Daoy (cell line): ENCODE measurements at regions not wholly inside any gene's neighbourhood (a gene's known extent, or its start where the extent isn't known, plus 50 kb on each side); places are given as distances from the start of the nearest gene placed in this dataset.

Experiments used
- DNase-seq: peaks from one replicate; pipeline ENCODE4 v3.0.0-alpha.2; 2015; ENCODE audit warnings: low read depth

DNA sequence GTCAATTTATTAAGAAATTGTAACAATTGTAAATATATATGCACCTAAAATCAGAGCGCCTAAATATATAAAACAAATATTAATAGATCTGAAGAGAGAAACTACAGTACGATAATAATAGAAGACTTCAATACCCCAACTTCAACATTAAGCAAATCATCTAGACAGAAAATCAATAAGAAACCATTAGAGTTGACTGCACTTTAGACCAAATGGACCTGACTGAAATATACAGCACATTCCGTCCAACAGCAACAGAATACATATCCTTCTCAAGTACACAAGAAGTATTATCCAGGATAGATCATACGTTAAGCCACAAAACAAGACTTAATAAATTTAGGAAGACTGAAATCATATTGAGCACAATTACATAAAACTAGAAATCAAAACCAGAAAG is 208.7 kb downstream of the MED10 start:
- no peak for DNase-seq

DNA sequence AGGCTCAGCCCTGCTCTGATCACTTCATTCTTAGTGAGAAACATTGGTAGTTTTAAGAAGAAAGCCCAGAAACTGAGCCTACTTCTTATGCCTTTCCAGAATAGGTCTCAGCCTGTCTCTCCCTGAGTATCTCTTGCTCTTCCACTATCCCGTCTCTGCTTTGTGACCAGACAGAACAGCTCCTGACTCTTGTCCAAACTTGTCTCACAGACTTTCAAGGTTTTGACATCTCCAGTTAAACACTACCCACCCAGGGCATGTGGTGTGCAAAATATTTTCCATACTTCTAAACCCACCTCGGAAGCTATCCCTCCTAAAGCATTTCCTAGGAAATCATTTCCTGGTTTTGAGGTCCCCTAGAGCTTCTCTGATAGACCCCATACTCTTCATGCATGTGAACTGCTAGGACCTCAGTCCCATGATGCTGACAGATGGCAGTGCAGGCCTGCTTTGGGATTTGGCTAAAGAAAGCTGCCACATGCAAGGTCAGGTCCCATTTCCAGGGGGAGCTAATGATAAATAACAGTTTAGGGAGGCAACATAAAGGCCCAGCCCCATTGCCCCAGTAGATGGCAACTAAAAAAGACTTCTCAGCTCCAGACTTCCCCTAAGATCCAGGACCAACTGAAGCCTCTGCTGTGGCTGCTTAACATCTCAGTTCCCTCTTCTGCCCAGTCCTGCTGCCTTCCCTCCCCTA is 211.5 kb downstream of the MED10 start:
- DNase-seq: no peak

DNA sequence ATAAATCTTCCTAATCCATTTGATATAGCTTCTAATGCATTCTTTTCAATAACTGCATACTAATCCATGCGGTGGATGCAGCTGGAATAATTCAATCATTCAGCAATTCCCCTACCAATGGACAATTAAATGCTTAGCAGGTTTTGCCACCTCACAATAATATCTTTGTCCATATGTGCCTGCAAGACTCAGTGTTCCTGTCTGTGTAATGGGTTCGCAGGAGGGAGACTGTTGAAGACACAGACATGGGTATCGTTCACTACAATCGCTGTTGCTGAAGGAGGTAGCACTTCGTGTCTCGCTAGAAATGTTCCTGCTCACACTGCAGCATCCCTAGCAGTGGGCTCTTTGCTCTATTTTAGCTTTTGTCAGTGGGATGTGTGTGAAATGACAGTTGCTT is 214.4 kb downstream of the MED10 start:
- DNase-seq: no peak

DNA sequence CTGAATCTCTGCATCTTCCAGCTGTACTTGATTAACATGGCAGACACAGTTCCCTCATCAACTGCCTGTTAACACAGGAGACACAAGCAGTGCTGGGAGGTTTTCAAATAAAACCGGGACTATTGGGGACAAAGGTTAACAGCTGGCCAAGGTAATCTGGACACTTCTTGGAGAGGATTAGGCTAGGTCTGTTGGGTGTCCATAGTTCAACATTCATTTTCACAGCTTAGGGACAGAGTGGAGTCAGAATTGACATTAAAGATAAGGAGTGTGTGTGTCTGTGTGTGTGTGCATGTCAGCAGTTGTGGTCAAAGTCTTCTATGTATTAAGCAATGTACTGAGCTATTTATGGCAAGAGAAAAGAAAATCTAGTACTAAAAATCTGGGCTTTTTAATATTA is 216.2 kb downstream of the MED10 start:
- no peak for DNase-seq

DNA sequence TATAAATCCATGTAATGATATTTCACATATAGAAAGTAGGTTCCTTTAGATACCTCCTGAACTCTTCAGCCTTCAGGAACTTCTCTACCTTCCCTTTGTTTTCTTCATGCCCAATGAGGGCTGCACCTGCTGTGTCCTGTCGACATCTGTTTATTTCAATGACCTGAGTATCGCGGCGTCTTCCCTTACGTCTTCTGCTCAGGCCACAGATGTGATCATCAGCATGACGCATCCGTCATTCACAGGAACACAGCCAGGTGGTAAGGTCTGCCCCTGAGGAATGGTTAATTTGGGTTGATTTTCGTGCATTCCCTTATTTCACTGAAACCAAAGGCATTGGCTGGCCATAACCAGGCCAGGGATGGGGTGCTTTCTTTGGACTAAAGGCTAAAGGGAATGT is 217.1 kb downstream of the MED10 start:
- no peak for DNase-seq

DNA sequence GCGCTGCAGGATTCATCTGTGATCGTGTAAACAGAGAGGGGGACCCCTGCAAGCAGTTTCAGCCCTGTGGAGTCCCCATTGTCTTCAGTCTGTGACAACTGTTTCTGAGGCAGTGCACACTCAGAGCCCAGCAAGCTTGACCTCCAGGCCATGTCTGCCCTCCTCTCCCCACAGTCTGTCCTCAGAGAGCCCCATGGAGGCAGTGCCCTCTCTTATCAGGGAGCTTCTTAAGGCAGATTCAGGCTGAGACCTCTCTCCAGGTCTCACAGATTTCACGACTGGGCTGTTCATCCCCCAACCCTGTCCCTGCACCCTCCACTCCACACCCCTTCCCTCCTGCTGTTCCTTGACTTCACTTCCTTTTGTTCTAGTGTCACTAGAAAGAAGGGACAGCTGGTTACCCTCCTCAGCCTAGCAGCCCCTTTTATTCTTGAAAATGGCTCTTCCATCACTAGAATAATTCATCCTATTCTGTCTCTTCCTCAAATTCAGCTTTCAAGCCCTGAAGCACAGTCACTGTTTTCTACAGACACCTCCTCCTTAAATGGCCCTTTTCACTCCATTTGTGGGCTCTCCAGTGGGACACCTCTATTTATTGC is 218.4 kb downstream of the MED10 start:
- DNase-seq: no peak

DNA sequence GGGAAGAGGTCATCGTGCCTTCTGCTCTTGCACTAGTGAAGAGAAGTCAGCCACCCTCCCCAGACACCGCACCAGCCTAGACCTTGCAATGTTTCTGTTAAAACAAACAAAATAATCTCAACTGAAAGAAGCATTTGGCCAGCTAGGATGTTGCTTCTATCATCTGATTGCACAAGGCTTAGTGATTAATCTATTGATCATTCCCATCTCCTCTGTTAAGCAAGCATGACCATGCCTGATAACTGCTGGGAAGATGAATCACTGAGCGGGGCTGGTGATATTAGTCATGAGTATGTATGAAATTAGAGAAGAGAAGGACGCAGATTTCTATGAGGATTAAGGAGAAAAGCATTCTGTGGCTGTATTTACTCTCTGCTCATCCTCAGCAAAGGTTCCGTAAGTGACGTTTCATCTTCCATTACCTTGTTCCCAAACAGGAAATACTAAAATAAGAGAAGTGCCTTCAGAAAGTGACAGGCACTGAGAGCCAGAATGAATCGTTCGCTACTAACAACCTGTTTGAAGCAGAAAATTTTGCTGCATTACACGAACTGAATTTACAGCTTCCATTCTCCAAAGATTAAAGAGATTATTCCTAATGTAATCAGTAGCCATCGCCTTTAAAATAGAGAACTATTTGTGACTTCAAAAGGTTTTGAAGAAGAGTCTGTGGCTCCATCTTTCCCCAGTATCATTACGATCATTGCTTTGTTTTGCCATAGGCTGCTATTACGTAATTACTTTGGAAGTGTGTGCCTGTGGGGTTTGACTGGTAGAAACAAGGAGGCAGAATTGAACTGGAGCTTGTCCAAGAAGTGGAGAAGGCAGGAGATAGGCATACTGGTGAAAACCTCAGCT is 219.1 kb downstream of the MED10 start:
- peak; percentile 79 for DNase-seq

DNA sequence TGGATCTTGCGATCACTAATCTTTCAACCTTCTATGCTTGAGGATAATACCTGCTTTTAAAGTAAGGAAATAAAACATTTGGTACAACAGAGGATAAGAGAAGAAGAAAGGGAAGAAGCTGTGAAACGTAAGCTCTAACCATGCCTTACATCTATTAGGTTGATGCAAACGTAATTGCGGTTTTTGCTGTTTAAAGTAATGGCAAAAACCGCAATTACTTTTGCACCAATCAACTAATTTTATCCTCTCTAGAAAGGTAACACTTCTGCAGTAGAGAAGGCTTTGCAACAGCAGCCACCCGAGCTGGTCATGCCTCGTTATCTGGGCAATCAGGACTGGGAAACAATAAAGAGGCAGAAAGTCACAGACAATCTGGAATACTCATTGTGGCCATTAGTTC is 224.1 kb downstream of the MED10 start:
- no peak for DNase-seq

DNA sequence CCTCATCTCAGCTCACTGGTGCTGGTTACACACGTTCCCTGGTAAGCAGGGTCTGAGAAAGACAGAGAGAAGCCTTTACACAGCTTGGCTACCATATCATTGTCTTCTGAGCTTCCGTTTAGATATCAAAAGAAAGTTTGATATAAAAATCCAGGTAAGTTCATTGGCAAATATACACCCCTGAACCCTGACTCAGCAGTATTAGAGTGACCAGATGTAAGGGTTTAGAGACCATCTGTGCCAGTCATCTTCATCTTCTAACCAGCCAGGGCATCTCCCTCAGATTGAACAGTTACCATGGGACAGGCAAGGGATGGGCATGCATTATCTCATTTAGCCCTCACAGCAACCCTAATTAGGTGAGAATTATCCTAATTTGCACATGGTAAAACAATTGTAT is 232.1 kb downstream of the MED10 start:
- no peak for DNase-seq

DNA sequence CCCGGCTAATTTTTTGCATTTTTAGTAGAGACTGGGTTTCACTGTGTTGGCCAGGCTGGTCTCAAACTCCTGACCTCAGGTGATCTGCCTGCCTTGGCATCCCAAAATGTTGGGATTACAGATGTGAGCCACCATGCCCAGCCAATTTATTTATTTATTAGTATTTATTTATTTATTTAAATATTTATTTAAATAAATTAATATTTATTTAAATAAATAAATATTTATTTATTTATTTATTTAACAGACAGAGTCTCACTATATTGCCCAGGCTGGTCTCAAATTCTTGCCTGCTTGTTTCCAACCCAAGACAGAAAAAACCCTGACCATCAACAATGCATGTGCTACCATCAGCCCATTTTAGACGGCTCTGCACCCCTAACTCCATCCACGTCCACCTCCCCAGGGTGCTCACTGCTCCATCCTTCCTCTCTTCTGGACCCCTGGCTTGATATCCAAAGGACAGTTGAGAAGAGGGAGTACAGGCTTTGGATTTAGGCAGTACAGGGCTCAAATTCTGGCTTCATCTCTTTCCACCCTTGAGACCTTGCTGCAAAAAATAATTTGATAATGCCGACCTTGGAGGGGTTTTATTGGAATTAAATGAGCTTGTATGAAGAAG is 232.6 kb downstream of the MED10 start:
- DNase-seq: no peak

DNA sequence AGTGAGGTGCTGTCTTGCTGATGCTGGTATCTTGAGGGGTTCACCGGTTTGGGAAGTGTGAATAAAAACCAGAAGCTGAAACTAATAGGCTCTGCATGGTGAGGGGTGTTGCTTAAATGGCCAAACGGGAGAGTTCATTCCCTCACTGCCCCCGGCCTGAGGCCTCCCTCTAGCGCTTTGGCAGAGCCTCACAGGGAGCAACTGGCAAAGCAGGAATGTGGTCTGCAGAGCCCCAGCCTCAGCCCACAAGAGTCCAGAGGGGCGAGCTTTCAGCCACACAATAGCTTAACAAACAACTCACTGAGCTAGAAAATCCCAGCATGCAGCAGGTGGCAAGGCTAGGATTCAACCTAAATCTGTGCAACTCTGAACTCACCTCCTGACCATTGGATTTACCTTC is 234.8 kb downstream of the MED10 start:
- no peak for DNase-seq

DNA sequence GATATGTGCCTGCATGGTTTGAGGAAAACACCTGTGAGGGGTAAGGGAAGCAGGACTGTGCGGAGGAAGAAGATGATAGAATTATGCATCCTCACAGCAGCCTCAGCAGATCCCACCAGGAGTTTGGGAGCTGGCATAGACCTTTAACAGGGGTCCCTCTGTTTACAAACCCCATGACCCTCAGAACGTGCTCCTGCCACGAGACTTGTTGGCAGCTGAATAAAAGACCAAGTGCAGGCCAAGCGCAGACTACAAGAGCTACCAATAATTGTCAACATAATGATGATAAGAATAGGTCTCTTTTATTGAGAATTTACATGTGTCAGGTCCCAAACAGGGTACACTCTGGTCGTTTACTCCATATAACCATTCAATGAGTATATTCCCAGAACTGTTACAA is 236.0 kb downstream of the MED10 start:
- DNase-seq: no peak

DNA sequence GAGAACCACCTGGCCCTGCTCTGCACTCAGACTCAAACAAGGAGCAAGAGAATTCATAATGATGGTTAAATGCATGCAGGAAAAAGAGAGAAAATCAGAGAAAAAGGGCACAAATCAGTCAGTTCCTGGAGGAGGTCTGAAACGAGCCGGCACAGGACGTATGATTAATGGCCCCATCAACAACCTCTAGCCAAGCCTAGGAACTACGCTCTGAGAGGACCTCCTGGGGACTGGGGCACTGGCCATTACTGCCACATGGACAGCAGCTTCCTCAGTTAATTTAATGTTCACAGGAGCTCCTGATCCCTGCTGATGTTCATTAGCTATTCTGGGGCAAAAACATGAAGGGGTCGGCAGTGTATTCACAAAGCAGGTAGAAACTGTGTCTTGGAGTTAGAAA is 238.1 kb downstream of the MED10 start:
- DNase-seq: no peak

DNA sequence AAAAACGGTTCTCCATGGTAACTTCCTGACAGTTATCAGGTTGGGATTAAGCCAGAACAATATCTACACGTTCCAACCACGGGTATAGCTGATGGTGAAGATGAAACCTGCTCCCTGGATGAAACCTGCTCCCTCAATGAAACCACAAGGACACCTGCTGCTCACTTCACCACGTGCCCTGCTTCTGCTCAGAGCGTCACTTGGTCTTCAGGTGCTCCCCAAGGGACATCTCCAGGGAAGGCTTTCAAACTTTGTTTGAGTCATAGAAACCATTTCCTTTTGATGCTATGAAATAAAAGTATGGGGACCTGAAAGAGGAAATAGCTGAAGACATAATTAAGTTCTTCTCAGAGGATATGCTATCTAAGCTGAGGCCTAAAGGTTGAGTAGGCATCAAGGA is 242.4 kb downstream of the MED10 start:
- DNase-seq: no peak

DNA sequence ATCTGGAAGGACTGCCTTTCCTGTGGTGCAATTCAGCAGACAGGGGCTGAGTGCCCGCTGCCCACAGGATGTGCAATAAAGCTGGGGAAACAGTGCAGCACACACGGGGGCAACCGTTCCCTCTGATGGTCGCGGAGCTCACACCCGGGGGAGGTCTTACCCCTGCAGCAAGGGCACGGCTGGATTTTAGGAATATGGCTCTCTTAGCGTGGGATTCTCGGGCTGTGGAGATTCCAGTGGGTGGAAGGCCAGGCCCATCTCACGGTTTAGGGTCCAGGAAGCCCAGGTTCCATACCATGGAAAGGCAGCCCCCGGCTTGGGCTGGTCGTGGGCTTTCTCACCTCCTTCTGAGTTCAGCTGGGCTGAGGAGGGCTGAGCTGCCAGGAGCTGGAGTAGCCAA is 244.1 kb downstream of the MED10 start:
- DNase-seq: no peak

DNA sequence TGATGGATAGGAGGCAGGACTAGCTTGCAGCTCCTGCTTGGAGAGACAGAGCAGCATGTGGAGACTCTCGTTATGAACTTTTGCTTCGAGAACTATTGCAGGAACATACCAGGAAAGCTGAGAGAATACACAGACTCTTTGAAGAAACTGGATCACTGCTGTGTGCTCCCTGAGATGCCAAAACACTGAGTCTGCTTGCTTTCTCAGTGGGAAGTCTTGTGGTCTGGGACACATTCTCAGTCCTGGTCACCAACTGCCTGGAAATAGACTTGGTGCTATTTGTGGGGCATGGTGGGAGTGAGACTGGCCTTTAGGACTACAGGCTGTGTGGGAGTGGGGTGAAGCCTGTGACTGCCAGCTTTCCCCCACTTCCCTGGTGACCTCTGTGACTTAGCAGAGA is 252.6 kb downstream of the MED10 start:
- no peak for DNase-seq

DNA sequence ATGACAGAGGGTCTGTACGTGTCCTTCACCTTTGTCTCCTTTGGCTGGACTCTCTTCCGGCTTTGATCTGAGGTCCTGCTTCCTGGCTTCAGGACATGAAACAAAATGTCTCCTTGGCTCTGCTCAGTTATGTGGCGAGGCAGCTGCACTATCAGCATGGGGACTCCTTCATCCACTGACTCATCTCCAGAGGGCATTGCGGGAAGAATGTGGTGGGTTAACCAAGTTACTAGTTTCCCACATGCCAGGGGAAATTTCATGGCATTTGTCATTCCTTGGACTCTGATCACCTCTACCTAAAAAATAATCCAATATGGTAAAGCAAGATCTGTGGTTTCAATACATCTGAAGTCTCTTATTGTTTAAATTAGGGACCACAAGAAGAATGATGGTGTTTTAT is 259.7 kb downstream of the MED10 start:
- DNase-seq: peak; percentile 70

DNA sequence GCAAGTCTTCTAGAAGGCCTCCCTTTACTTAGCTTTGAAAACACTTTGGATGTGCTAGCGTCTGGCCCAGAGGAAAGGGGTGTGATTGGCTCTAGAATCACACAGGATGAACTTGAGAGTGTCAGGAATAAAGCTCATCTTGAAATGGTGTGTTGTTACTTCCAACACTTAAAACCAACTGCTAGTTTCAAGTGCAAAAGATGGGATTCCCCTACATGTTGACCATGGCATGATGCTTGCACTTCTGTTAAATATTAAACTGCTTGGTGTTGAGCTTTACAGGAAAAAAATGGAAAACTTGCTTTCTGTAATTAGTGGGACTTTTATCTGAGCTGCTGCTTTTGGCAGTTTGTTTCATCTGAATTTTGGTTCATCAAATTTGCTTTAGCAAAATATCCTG is 261.1 kb downstream of the MED10 start:
- no peak for DNase-seq

DNA sequence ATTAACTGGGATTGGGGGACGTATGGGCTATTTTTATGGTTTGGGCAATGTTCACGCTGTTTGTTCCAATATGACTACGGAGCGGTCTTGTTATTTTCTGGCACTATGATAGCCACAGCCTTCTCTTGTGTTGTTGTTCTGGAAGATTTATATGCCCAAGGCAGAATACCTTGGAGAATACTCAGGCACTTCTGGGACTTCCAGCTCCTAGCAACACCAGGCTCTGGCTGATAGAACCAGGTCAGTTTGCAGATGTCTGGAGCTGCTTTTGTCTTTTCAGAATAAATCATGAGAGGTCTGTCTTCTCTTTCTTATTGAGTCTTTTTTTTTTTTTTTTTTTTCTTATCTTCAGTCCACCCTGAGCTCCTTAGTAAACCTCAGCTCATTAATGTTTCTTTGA is 262.5 kb downstream of the MED10 start:
- no peak for DNase-seq

DNA sequence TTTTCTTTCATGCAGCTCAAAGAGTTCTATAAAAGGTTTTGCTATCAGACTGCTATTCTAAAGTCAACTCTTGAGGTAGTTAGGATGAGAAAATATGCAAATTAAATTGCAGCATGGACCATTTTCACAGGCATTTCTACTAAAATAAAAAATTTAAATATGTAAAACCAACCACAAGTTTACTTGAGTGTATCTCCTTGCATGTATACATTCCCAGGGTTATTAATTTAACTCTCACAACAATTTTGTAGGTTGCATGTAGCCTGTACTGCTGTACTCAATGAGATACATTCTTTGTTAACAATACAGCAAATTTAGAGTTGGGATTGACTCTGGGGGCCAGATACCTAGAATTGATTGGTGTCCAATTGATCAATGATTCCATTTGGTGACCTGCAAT is 265.8 kb downstream of the MED10 start:
- no peak for DNase-seq

DNA sequence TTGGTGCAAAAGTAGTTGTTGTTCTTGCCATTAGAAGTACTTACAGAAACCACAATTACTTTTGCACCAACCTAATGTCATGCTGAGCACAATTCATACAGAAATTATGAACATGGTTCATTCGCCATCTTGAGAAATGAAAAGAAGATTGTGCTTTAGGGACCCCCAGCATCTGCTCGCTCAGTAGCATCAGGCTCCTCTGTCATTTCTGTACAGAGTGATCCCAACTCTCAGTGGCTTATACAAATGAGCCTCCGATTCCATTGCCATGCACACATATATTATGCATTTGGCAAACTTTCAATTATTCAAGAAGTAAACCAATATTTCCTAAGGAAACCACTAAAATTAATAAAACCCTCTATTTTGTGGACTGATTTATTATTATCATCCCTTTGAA is 266.2 kb downstream of the MED10 start:
- DNase-seq: no peak

DNA sequence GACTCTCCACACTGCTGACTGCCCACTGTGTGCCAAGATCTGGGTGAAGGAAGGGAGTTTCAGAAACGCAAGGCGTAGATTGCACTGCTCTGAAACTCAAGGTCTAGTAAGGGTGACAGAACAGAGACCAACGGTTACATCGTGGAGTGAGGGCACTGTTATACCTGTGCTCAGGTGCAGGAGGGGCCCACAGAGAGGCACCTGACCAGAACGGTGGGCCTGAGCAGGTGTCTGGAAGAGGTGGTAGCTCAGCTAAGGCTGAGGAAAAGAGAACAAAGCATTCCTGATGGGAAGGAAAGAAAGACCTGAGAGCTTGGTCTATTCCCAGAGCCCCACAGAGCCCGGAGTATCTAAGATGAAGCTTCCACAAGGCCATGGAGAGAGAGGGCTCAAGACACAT is 267.2 kb downstream of the MED10 start:
- no peak for DNase-seq
